ENCODE measurements at regions not wholly inside any gene's neighbourhood (a gene's known extent, or its start where the extent isn't known, plus 50 kb on each side); places are given as distances from the start of the nearest gene placed in this dataset.

GRCh38 chr1:232891656-232892317 lies 58.6 kb upstream of the NTPCR start:
- H3K27ac ChIP-seq: no peak overlapping the region
- no peaks in the 10 kb centered on the region for H3K27me3 ChIP-seq
- 80 to 88% methylated on average over 6 of the region's 6 CpGs for WGBS, 2 donors
- intact Hi-C loops (cut with DNase I): no loop called here
- ATAC-seq (no peak), DNase-seq (no peak), FAIRE-seq (no peak)
- no peaks in the 10 kb centered on the region for H3K9me3 ChIP-seq
- H3K4me1 ChIP-seq: no peaks in the 10 kb centered on the region
- no peaks in the 10 kb centered on the region for H3K36me3 ChIP-seq
- H3K4me3 ChIP-seq: no peak overlapping the region
- no peak for TF ChIP-seq CTCF (IDR thresholded peaks at IDR 0.05)

- intact Hi-C loops (cut with DNase I): no loop called here
- Histone ChIP-seq H3K36me3 (no peaks in the 10 kb centered on the region), H3K4me3 (no peak overlapping the region), H3K9me3 (no peaks in the 10 kb centered on the region), H3K4me1 (no peaks in the 10 kb centered on the region), H3K27me3 (no peaks in the 10 kb centered on the region), H3K27ac (no peak overlapping the region)
- 73 to 77% methylated on average over 4 of the region's 4 CpGs for WGBS, 2 donors
- no peak for TF ChIP-seq CTCF (IDR thresholded peaks at IDR 0.05)
- FAIRE-seq (no peak), DNase-seq (no peak), ATAC-seq (no peak)
Observed at GRCh38 chr1:232893481-232894313, 56.7 kb upstream of the NTPCR start.

- no peak for TF ChIP-seq CTCF (IDR thresholded peaks at IDR 0.05)
- no peaks in the 10 kb centered on the region for H3K27me3 ChIP-seq
- WGBS, 2 donors: 82 to 83% methylated on average over 3 of the region's 3 CpGs
- no peak overlapping the region for H3K27ac ChIP-seq
- intact Hi-C loops (cut with DNase I): no loop called here
- no peaks in the 10 kb centered on the region for H3K36me3 ChIP-seq
- H3K4me1 ChIP-seq: no peaks in the 10 kb centered on the region
- no peak overlapping the region for H3K4me3 ChIP-seq
- no peaks in the 10 kb centered on the region for H3K9me3 ChIP-seq
- FAIRE-seq (no peak), ATAC-seq (no peak), DNase-seq (no peak)
Observed at GRCh38 chr1:232894436-232894835, 56.0 kb upstream of the NTPCR start.

GRCh38 chr1:232897949-232898465 lies 52.4 kb upstream of the NTPCR start:
- H3K36me3 ChIP-seq: no peaks in the 10 kb centered on the region
- TF ChIP-seq CTCF (IDR thresholded peaks at IDR 0.05): no peak
- DNase-seq (no peak), FAIRE-seq (no peak), ATAC-seq (no peak)
- no peak overlapping the region for H3K27ac ChIP-seq
- no peaks in the 10 kb centered on the region for H3K27me3 ChIP-seq
- intact Hi-C loops (cut with DNase I): no loop called here
- no peak overlapping the region for H3K4me3 ChIP-seq
- WGBS, 2 donors: 89 to 90% methylated on average over 7 of the region's 7 CpGs
- no peaks in the 10 kb centered on the region for H3K4me1 ChIP-seq
- H3K9me3 ChIP-seq: no peaks in the 10 kb centered on the region

- H3K4me3 ChIP-seq: no peak overlapping the region
- H3K4me1 ChIP-seq: no peaks in the 10 kb centered on the region
- ATAC-seq (no peak), FAIRE-seq (no peak), DNase-seq (no peak)
- no peaks in the 10 kb centered on the region for H3K27me3 ChIP-seq
- no peak for TF ChIP-seq CTCF (IDR thresholded peaks at IDR 0.05)
- no peak overlapping the region for H3K27ac ChIP-seq
- WGBS, 2 donors: 77 to 86% methylated on average over 5 of the region's 5 CpGs
- H3K36me3 ChIP-seq: no peaks in the 10 kb centered on the region
- intact Hi-C loops (cut with DNase I): no loop called here
- H3K9me3 ChIP-seq: no peaks in the 10 kb centered on the region
Observed at GRCh38 chr1:232899268-232899667, 51.1 kb upstream of the NTPCR start.
